ENCODE measurements at regions not wholly inside any gene's neighbourhood (a gene's known extent, or its start where the extent isn't known, plus 50 kb on each side); places are given as distances from the start of the nearest gene placed in this dataset.

DNA sequence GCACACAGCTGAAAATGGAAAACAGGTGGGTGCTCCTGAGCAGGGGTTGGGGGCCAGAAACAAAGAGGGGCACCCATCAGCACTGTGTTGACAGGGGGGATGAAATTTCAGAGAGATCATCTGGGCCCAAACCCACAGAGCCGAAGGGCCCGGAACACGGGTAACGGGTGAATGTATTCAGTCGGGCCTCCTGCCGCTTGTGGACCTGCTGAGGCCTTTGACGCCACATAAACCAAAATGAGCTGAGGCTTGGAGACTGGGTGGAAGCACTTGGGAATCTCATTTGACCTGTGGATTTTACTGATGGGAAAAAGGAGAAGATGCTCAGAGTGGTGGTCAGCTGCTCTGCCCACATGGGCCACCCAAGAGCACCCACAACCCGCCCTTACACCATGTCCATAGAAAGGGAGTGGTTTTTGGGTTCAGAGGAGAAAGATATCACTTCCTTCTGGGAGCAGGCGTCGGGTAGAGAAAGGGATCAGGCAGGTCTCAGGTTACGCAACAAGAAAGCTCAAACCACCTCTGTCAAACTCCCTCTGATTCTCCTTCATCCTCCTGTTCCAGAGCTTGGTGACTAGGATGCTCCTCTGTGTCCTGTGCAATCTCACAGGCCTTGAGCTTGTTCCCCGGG lies 106.8 kb upstream of the BCL2L14 start:
- Histone ChIP-seq H3K4me3 (no peak overlapping the region), H3K36me3 (no peaks in the 10 kb centered on the region), H3K9me3 (no peaks in the 10 kb centered on the region), H3K27me3 (no peaks in the 10 kb centered on the region), H3K4me1 (no peaks in the 10 kb centered on the region), H3K27ac (no peak overlapping the region)
- TF ChIP-seq CTCF (IDR thresholded peaks at IDR 0.05) = no peak
- intact Hi-C loops (cut with DNase I) = no loop called here
- DNase-seq (no peak), ATAC-seq (no peak)

DNA sequence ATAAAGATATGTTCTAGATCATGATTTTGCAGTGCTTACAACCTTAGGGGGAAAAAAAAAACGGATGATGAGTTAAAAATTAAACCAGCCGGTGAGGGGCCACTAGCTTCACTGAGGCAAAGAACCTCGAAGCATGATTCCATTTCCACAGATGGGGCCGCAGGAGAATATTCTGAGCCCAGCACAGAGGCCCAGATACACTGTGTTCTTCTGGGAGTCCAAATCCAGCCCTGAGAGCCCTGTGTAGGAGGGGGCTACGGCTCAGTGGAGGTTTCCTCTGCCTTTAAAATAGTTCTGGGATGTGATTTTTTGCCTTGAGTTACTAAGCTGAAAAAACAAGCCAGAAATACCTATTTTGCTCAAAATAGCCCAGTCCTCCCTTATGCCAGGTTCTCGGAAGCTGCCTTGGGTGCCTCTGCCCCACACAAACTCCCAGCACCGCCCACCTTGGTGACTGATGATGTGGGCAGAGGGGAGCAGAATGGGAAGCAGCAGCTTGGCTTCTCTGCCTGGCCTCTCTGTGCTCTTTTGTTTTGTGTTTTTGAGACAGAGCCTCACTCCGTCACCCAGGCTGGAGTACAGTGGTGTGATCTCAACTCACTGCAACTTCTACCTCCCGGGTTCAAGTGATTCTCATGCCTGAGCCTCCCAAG lies 105.4 kb upstream of the BCL2L14 start:
- Histone ChIP-seq H3K4me1 (no peaks in the 10 kb centered on the region), H3K27me3 (no peaks in the 10 kb centered on the region), H3K36me3 (no peaks in the 10 kb centered on the region), H3K4me3 (no peak overlapping the region), H3K27ac (no peak overlapping the region), H3K9me3 (no peaks in the 10 kb centered on the region)
- TF ChIP-seq CTCF (IDR thresholded peaks at IDR 0.05) = no peak
- intact Hi-C loops (cut with DNase I) = no loop called here
- DNase-seq (no peak), ATAC-seq (no peak)

DNA sequence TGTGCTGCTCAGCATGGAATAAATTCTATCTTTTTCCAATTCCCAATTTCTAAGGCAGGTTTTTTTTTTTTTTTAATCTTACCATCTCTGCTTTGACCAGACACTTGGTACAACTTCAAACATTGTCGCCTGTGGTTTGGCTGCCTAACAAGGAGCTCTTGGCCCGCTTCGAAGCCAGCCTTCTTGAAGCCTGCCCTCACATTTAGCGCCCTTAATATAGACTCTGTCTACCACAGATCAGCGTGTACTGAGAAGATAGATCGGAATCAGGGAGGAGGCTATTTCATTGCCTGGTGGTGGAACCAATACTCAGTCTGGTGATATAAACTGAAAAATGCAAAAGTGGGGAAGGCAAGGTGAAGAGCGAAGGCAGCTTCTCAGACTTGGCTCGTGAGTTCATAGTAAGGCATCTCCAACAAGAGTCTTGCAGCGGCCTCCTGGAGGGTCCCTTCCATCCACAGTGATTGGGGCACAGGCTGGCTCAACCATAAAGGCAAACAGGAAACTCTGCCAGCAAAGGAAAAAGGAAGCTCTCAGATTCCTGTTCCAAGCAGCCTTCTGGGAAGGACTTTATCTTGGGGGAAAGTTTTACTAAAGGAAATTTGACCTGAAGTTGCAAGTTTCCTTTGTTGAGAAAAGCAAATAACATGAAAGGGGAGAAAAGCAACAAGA lies 103.2 kb upstream of the BCL2L14 start:
- intact Hi-C loops (cut with DNase I) = no loop called here
- ATAC-seq (peak; percentile 23), DNase-seq (no peak)
- no peak for TF ChIP-seq CTCF (IDR thresholded peaks at IDR 0.05)
- Histone ChIP-seq H3K9me3 (no peaks in the 10 kb centered on the region), H3K4me1 (no peaks in the 10 kb centered on the region), H3K36me3 (no peaks in the 10 kb centered on the region), H3K27me3 (no peaks in the 10 kb centered on the region), H3K27ac (no peak overlapping the region), H3K4me3 (no peak overlapping the region)

DNA sequence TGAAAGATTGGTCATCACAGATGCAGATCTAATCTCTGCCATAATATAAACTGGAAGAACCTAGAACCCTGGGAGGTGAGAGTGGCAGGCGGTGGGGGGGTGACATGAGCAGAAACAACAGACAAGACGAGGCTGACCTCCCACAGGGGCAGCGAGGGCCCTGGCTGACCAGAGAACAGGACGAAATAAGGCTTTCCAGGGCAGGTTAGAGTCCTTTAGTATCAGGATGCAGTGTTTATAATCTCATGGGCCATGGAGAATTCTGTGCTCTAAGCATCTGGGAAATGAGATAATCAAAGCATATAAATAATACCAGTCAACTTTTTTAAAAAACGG lies 102.7 kb upstream of the BCL2L14 start:
- no peak overlapping the region for H3K27ac ChIP-seq

DNA sequence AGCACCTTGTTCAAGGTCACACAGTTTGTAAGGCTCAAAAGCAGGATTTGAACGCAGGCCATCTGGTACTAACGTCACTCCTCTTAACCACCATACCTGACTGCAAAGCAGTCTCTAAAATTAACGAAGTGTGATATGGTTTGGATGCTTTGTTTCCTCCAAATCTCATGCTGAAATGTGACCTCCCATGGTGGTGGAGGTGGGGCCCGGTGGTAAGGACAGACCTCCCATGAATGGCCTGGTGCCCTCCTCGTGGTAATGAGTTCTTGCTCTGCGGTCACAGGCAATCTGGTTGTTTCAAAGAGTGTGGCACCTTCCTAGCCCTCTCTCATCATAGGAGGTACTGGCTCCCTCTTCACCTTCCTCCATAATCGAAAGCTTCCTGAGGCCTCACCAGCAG lies 102.2 kb upstream of the BCL2L14 start:
- intact Hi-C loops (cut with DNase I) = no loop called here
- H3K4me3 ChIP-seq = no peak overlapping the region
- no peaks in the 10 kb centered on the region for H3K4me1 ChIP-seq
- no peaks in the 10 kb centered on the region for H3K9me3 ChIP-seq
- no peaks in the 10 kb centered on the region for H3K27me3 ChIP-seq
- DNase-seq (no peak), ATAC-seq (no peak)
- TF ChIP-seq CTCF (IDR thresholded peaks at IDR 0.05) = no peak
- H3K27ac ChIP-seq = no peak overlapping the region
- H3K36me3 ChIP-seq = no peaks in the 10 kb centered on the region

More for the DNA sequence above, 102.7 kb upstream of the BCL2L14 start:
- H3K27me3 ChIP-seq = no peaks in the 10 kb centered on the region
- no peaks in the 10 kb centered on the region for H3K9me3 ChIP-seq
- TF ChIP-seq CTCF (IDR thresholded peaks at IDR 0.05) = no peak
- no peak for DNase-seq
- ATAC-seq = no peak
- no peaks in the 10 kb centered on the region for H3K36me3 ChIP-seq
- H3K4me1 ChIP-seq = no peaks in the 10 kb centered on the region
- intact Hi-C loops (cut with DNase I) = no loop called here
- H3K4me3 ChIP-seq = no peak overlapping the region

Data from upper lobe of right lung (tissue), 1 donor.